CD8-positive, alpha-beta memory T cell (primary cell): ENCODE measurements at regions not wholly inside any gene's neighbourhood (a gene's known extent, or its start where the extent isn't known, plus 50 kb on each side); places are given as distances from the start of the nearest gene placed in this dataset.
A peak's percentile ranks its signal among the peaks of the same experiment; 100 is the strongest.
"Not testable (repeated sequence)": the region's sequence is repeated elsewhere in the genome, so short reads cannot be mapped to it uniquely, and the experiment has no call there.

Experiments used
- CTCF ChIA-PET: fragments of 350-600 bp; sonication (Branson Sonifier 250); formaldehyde crosslinking; loops from one replicate; lab custom pipeline; 2021; ENCODE audit warnings: antibody characterized with exemption; lab: Charles Lee
- POLR2A ChIA-PET: fragments of 350-600 bp; sonication (Branson Sonifier 250); formaldehyde crosslinking; loops from one replicate; lab custom pipeline; 2021; ENCODE audit warnings: antibody characterized with exemption; lab: Charles Lee
- DNase-seq, 5 donors: peaks; one replicate each; pipeline versions ENCODE4 v3.0.0 to v3.0.0-alpha.2; 2020 to 2022; ENCODE audit warnings: mixed read lengths in 1 of 5
- H3K27ac ChIP-seq: one replicate; pipeline ENCODE4 v1.7.0; 2013; ENCODE audit warnings: low read depth, mild to moderate bottlenecking, low read length, moderate library complexity
- H3K27me3 ChIP-seq: 2 replicates; pipeline ENCODE4 v1.7.0; 2013; ENCODE audit warnings: low read length, mild to moderate bottlenecking; ENCODE audit not compliant: insufficient read depth, poor library complexity, severe bottlenecking
- H3K36me3 ChIP-seq: 2 replicates; pipeline ENCODE4 v1.7.0; 2013; ENCODE audit warnings: mild to moderate bottlenecking, low read length, moderate library complexity; ENCODE audit not compliant: insufficient read depth
- H3K4me1 ChIP-seq: 2 replicates; pipeline ENCODE4 v1.7.0; 2013; ENCODE audit warnings: mild to moderate bottlenecking, low read length, moderate library complexity; ENCODE audit not compliant: insufficient read depth
- H3K4me3 ChIP-seq: 2 replicates; pipeline ENCODE4 v1.7.0; 2013; ENCODE audit warnings: mild to moderate bottlenecking, low read length
- H3K9me3 ChIP-seq: 2 replicates; pipeline ENCODE4 v1.7.0; 2013; ENCODE audit warnings: mild to moderate bottlenecking, low read length
- H3K27ac Mint-ChIP-seq, 8 donors: one replicate each; pipeline ENCODE4 v1.8.0; 2020 to 2021; ENCODE audit warnings: mixed read lengths in 8 of 8, mild to moderate bottlenecking in 6 of 8, inconsistent platforms in 3 of 8, moderate library complexity in 3 of 8
- H3K27me3 Mint-ChIP-seq, 2 donors: one replicate each; pipeline ENCODE4 v1.8.0; 2020 to 2021; ENCODE audit warnings: mixed read lengths in 2 of 2, mild to moderate bottlenecking in 1 of 2, moderate library complexity in 1 of 2
- H3K36me3 Mint-ChIP-seq, 3 donors: one replicate each; pipeline ENCODE4 v1.8.0; 2020 to 2021; ENCODE audit warnings: mixed read lengths in 3 of 3, inconsistent platforms in 1 of 3, mild to moderate bottlenecking in 1 of 3
- H3K4me1 Mint-ChIP-seq, 3 donors: one replicate each; pipeline ENCODE4 v1.8.0; 2020 to 2021; ENCODE audit warnings: mixed read lengths in 3 of 3, inconsistent platforms in 1 of 3, mild to moderate bottlenecking in 1 of 3
- H3K4me3 Mint-ChIP-seq, 7 donors: one replicate each; pipeline ENCODE4 v1.8.0; 2020 to 2021; ENCODE audit warnings: mixed read lengths in 7 of 7, mild to moderate bottlenecking in 6 of 7, moderate library complexity in 4 of 7, inconsistent platforms in 2 of 7
- H3K9me3 Mint-ChIP-seq, 5 donors: one replicate each; pipeline ENCODE4 v1.8.0; 2020 to 2022; ENCODE audit warnings: mixed read lengths in 5 of 5, mild to moderate bottlenecking in 3 of 5, moderate library complexity in 2 of 5, inconsistent platforms in 1 of 5

DNA sequence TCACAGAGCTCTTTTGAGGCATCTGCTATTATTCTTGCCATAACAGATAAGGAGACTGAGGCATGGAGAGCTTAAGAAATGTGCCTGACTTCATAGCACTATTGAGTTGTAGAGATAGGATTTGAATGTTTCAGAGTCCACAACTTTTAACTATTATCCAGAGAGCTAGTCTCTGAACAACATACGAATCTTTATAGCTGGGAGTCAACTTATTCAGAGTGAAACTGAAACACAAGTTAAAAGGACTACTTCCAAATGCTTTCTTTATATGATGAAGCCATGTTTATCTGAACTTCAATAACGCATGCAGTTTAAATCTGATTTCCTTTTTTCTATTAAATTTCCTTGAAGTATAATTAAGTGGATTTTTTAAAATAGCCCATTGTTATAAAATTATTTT lies 268.8 kb downstream of the IKZF2 start:
- CTCF ChIA-PET = no interaction called here
- H3K27ac ChIP-seq = no peak overlapping the region

GRCh38 chr2:212876556-212876955 lies 274.9 kb downstream of the IKZF2 start:
- H3K27ac Mint-ChIP-seq, H3K27me3 ChIP-seq, H3K4me3 Mint-ChIP-seq, POLR2A ChIA-PET, H3K27me3 Mint-ChIP-seq, CTCF ChIA-PET, H3K4me1 Mint-ChIP-seq, H3K27ac ChIP-seq, H3K4me1 ChIP-seq, H3K9me3 ChIP-seq, DNase-seq, H3K36me3 ChIP-seq, H3K4me3 ChIP-seq: not testable (repeated sequence)
- Mint-ChIP-seq H3K9me3 (peaks cover 0 to 14% (median 4%) of the 10 kb centered on the region in 5 donors), H3K36me3 (peaks cover 0 to 31% (median 5%) of the 10 kb centered on the region in 3 donors)

More for the DNA sequence above, 268.8 kb downstream of the IKZF2 start:
- Mint-ChIP-seq H3K9me3 (peaks cover 26 to 53% (median 32%) of the 10 kb centered on the region in 5 donors), H3K4me1 (peaks cover 0 to 13% (median 4%) of the 10 kb centered on the region in 3 donors), H3K36me3 (peaks cover 0 to 54% (median 10%) of the 10 kb centered on the region in 3 donors), H3K27ac (peak overlapping the region in 4 of 8 donors; percentile 5 to 73 (median 44)), H3K4me3 (peak overlapping the region in 4 of 7 donors; percentile 23 to 72 (median 38)), H3K27me3 (no peaks in the 10 kb centered on the region)
- Histone ChIP-seq H3K36me3 (no peaks in the 10 kb centered on the region), H3K4me3 (no peak overlapping the region), H3K9me3 (no peaks in the 10 kb centered on the region), H3K27me3 (no peaks in the 10 kb centered on the region), H3K4me1 (no peaks in the 10 kb centered on the region)
- POLR2A ChIA-PET = no interaction called here
- DNase-seq = no peak

GRCh38 chr2:212875950-212876349 lies 275.5 kb downstream of the IKZF2 start:
- H3K9me3 ChIP-seq, H3K4me3 ChIP-seq, H3K4me1 ChIP-seq, CTCF ChIA-PET, H3K27ac ChIP-seq, H3K36me3 ChIP-seq, H3K4me1 Mint-ChIP-seq, H3K27me3 ChIP-seq, H3K27ac Mint-ChIP-seq, H3K27me3 Mint-ChIP-seq, POLR2A ChIA-PET, DNase-seq, H3K4me3 Mint-ChIP-seq: not testable (repeated sequence)
- H3K9me3 Mint-ChIP-seq = peaks cover 0 to 13% (median 4%) of the 10 kb centered on the region in 5 donors
- H3K36me3 Mint-ChIP-seq = peaks cover 0 to 31% (median 5%) of the 10 kb centered on the region in 3 donors

- Histone ChIP-seq H3K36me3 (no peaks in the 10 kb centered on the region), H3K9me3 (no peaks in the 10 kb centered on the region), H3K27me3 (no peaks in the 10 kb centered on the region), H3K4me3 (no peak overlapping the region), H3K4me1 (no peaks in the 10 kb centered on the region), H3K27ac (no peak overlapping the region)
- DNase-seq = no peak
- POLR2A ChIA-PET = no interaction called here
- Mint-ChIP-seq H3K9me3 (peaks cover 0 to 10% (median 4%) of the 10 kb centered on the region in 5 donors), H3K27me3 (no peaks in the 10 kb centered on the region), H3K4me3 (no peak overlapping the region), H3K27ac (no peak overlapping the region), H3K4me1 (no peaks in the 10 kb centered on the region), H3K36me3 (peaks cover 0 to 20% (median 3%) of the 10 kb centered on the region in 3 donors)
- CTCF ChIA-PET = no interaction called here
Measured at GRCh38 chr2:212873256-212873655, 278.2 kb downstream of the IKZF2 start.

DNA sequence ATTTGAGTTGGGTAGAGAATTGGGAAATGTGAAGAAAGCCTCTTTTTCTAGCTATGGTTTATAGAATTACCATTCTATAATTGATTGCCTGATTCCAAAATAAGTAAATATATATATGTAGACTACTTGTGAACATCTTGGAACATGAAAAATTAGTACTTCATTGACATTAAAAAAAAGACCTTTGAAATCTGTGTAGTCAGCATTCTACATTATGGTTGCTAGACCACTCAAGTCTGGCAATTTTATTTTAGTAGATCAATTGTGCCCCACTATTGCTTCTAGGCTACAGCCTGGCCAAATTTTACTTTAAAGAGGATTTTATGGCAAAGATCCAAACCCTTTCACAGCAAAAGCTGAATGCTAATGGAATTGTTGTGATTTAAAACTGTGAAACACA lies 279.8 kb downstream of the IKZF2 start:
- POLR2A ChIA-PET = no interaction called here
- Mint-ChIP-seq H3K9me3 (peaks cover 0 to 9% (median 3%) of the 10 kb centered on the region in 5 donors), H3K4me3 (no peak overlapping the region), H3K36me3 (peaks cover 0 to 14% (median 1%) of the 10 kb centered on the region in 3 donors), H3K4me1 (no peaks in the 10 kb centered on the region), H3K27me3 (no peaks in the 10 kb centered on the region), H3K27ac (no peak overlapping the region)
- no peaks in the 10 kb centered on the region for H3K4me1 ChIP-seq
- H3K27ac ChIP-seq = no peak overlapping the region
- CTCF ChIA-PET = no interaction called here
- H3K4me3 ChIP-seq = no peak overlapping the region
- no peak for DNase-seq
- H3K9me3 ChIP-seq = no peaks in the 10 kb centered on the region
- H3K36me3 ChIP-seq = no peaks in the 10 kb centered on the region
- H3K27me3 ChIP-seq = no peaks in the 10 kb centered on the region

- no peaks in the 10 kb centered on the region for H3K27me3 ChIP-seq
- H3K4me1 ChIP-seq = no peaks in the 10 kb centered on the region
- H3K36me3 ChIP-seq = no peaks in the 10 kb centered on the region
- Mint-ChIP-seq H3K4me3 (no peak overlapping the region), H3K4me1 (no peaks in the 10 kb centered on the region), H3K27me3 (peaks cover 0 to 2% of the 10 kb centered on the region in 2 donors), H3K36me3 (peaks cover 0 to 58% (median 1%) of the 10 kb centered on the region in 3 donors), H3K27ac (no peak overlapping the region), H3K9me3 (peaks cover 18 to 58% (median 42%) of the 10 kb centered on the region in 5 donors)
- H3K4me3 ChIP-seq = no peak overlapping the region
- ChIA-PET POLR2A (no interaction called here), CTCF (no interaction called here)
- H3K9me3 ChIP-seq = no peaks in the 10 kb centered on the region
- no peak for DNase-seq
- no peak overlapping the region for H3K27ac ChIP-seq
Measured at GRCh38 chr2:212864186-212864585, 287.2 kb downstream of the IKZF2 start.

- peaks cover 0 to 4% (median 0%) of the 10 kb centered on the region in 3 donors for H3K4me1 Mint-ChIP-seq
- H3K4me3 ChIP-seq = no peak overlapping the region
- DNase-seq = peak in 1 of 5 donors; percentile 1
- CTCF ChIA-PET = no interaction called here
- peak overlapping the region in 1 of 8 donors; percentile 17 for H3K27ac Mint-ChIP-seq
- H3K27me3 ChIP-seq = no peaks in the 10 kb centered on the region
- no peak overlapping the region for H3K4me3 Mint-ChIP-seq
- no peaks in the 10 kb centered on the region for H3K4me1 ChIP-seq
- no peaks in the 10 kb centered on the region for H3K36me3 ChIP-seq
- no peak overlapping the region for H3K27ac ChIP-seq
- peaks cover 18 to 62% (median 44%) of the 10 kb centered on the region in 5 donors for H3K9me3 Mint-ChIP-seq
- POLR2A ChIA-PET = no interaction called here
- no peaks in the 10 kb centered on the region for H3K9me3 ChIP-seq
- H3K36me3 Mint-ChIP-seq = peaks cover 0 to 57% (median 0%) of the 10 kb centered on the region in 3 donors
- peaks cover 0 to 2% of the 10 kb centered on the region in 2 donors for H3K27me3 Mint-ChIP-seq
Measured at GRCh38 chr2:212863185-212863588, 288.2 kb downstream of the IKZF2 start.

DNA sequence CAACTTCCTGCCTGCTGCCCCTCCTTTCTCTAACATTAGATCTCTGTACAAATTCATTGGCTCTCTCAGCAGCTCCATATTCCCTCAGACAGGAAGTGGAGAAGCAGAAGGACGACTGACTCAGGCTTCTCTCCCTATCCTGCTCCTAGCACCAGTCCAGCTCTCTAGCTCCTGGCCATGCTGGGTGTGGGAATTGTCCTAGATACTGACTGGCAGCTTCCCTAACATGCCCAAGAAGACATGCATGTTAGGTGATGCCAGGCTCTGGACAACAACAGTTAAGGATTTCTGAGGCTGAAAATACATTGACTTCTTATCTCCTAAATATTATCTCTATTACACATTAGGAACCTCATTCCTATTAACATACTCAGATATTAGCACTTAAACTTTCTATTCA lies 292.9 kb downstream of the IKZF2 start:
- H3K36me3 Mint-ChIP-seq = peaks cover 0 to 40% (median 0%) of the 10 kb centered on the region in 3 donors
- DNase-seq = no peak
- H3K4me3 ChIP-seq = no peak overlapping the region
- H3K27ac ChIP-seq = no peak overlapping the region
- no peaks in the 10 kb centered on the region for H3K4me1 ChIP-seq
- H3K27me3 Mint-ChIP-seq = no peaks in the 10 kb centered on the region
- no peaks in the 10 kb centered on the region for H3K27me3 ChIP-seq
- H3K27ac Mint-ChIP-seq = no peak overlapping the region
- H3K9me3 ChIP-seq = no peaks in the 10 kb centered on the region
- ChIA-PET CTCF (no interaction called here), POLR2A (no interaction called here)
- H3K4me1 Mint-ChIP-seq = peaks cover 0 to 4% (median 0%) of the 10 kb centered on the region in 3 donors
- H3K4me3 Mint-ChIP-seq = no peak overlapping the region
- H3K36me3 ChIP-seq = no peaks in the 10 kb centered on the region
- peaks cover 11 to 41% (median 30%) of the 10 kb centered on the region in 5 donors for H3K9me3 Mint-ChIP-seq
